Left ventricle myocardium inferior (tissue), 1 donor: ENCODE measurements at regions not wholly inside any gene's neighbourhood (a gene's known extent, or its start where the extent isn't known, plus 50 kb on each side); places are given as distances from the start of the nearest gene placed in this dataset.

Experiments used
- DNase-seq: peaks from one replicate; pipeline ENCODE4 v3.0.0-alpha.2; 2020
- H3K27ac ChIP-seq: fragments of 200-600 bp; replicated peaks from 2 replicates; pipeline ENCODE4 v1.8.0; 2021
- H3K27me3 ChIP-seq: fragments of 200-600 bp; 2 replicates; pipeline ENCODE4 v1.8.0; 2021; ENCODE audit warnings: low read depth
- H3K36me3 ChIP-seq: fragments of 200-600 bp; 2 replicates; pipeline ENCODE4 v1.8.0; 2021
- H3K4me1 ChIP-seq: fragments of 200-600 bp; 2 replicates; pipeline ENCODE4 v1.8.0; 2021
- H3K4me3 ChIP-seq: fragments of 200-600 bp; 2 replicates; pipeline ENCODE4 v1.8.0; 2021; ENCODE audit warnings: mild to moderate bottlenecking, moderate library complexity
- H3K9me3 ChIP-seq: fragments of 200-600 bp; replicated peaks from 2 replicates; pipeline ENCODE4 v1.8.0; 2021
- CTCF ChIP-seq: fragments of 200-600 bp; IDR thresholded peaks from 2 replicates; pipeline ENCODE4 v1.8.0; 2021; ENCODE audit warnings: antibody characterized with exemption, mild to moderate bottlenecking, borderline replicate concordance
- intact Hi-C: fragments of 100-400 bp; cut with micrococcal nuclease; formaldehyde crosslinking; loops from one replicate; pipeline ENCODE4 v1.11.0; 2022
- donor health status: DM: no; HTN: yes; CAD: no; lungs with severe emphysema.

- Histone ChIP-seq H3K36me3 (no peaks in the 10 kb centered on the region), H3K27ac (no peak overlapping the region), H3K4me3 (no peak overlapping the region), H3K9me3 (no peaks in the 10 kb centered on the region), H3K4me1 (no peaks in the 10 kb centered on the region), H3K27me3 (no peaks in the 10 kb centered on the region)
- no peak for TF ChIP-seq CTCF
- intact Hi-C loops: no loop called here
- no peak for DNase-seq
These were observed 745.9 kb upstream of the ACVR2A start for GRCh38 chr2:147098940-147099339.

GRCh38 chr2:147097747-147098146, 747.1 kb upstream of the ACVR2A start:
- DNase-seq: no peak
- Histone ChIP-seq H3K4me1 (no peaks in the 10 kb centered on the region), H3K9me3 (no peaks in the 10 kb centered on the region), H3K4me3 (no peak overlapping the region), H3K36me3 (no peaks in the 10 kb centered on the region), H3K27me3 (no peaks in the 10 kb centered on the region), H3K27ac (no peak overlapping the region)
- TF ChIP-seq CTCF: no peak
- intact Hi-C loops: no loop called here

GRCh38 chr2:147096671-147097070, 748.2 kb upstream of the ACVR2A start:
- H3K4me3 ChIP-seq: no peak overlapping the region
- H3K27ac ChIP-seq: no peak overlapping the region
- no peak for TF ChIP-seq CTCF
- intact Hi-C loops: no loop called here
- H3K36me3 ChIP-seq: no peaks in the 10 kb centered on the region
- H3K9me3 ChIP-seq: no peaks in the 10 kb centered on the region
- no peaks in the 10 kb centered on the region for H3K27me3 ChIP-seq
- DNase-seq: no peak
- H3K4me1 ChIP-seq: no peaks in the 10 kb centered on the region

GRCh38 chr2:147095376-147095775, 749.5 kb upstream of the ACVR2A start:
- no peak for DNase-seq
- no peak for TF ChIP-seq CTCF

GRCh38 chr2:147094077-147094476, 750.8 kb upstream of the ACVR2A start:
- no peaks in the 10 kb centered on the region for H3K9me3 ChIP-seq
- DNase-seq: no peak
- no peaks in the 10 kb centered on the region for H3K4me1 ChIP-seq
- no peak overlapping the region for H3K27ac ChIP-seq
- H3K36me3 ChIP-seq: no peaks in the 10 kb centered on the region
- H3K27me3 ChIP-seq: no peaks in the 10 kb centered on the region
- TF ChIP-seq CTCF: no peak
- H3K4me3 ChIP-seq: no peak overlapping the region
- intact Hi-C loops: no loop called here

More at GRCh38 chr2:147095376-147095775, 749.5 kb upstream of the ACVR2A start:
- Histone ChIP-seq H3K9me3 (no peaks in the 10 kb centered on the region), H3K27me3 (no peaks in the 10 kb centered on the region), H3K4me3 (no peak overlapping the region), H3K4me1 (no peaks in the 10 kb centered on the region), H3K27ac (no peak overlapping the region), H3K36me3 (no peaks in the 10 kb centered on the region)
- intact Hi-C loops: no loop called here

GRCh38 chr2:147092266-147092665, 752.6 kb upstream of the ACVR2A start:
- no peak overlapping the region for H3K27ac ChIP-seq
- intact Hi-C loops: no loop called here
- no peaks in the 10 kb centered on the region for H3K27me3 ChIP-seq
- TF ChIP-seq CTCF: no peak
- H3K9me3 ChIP-seq: no peaks in the 10 kb centered on the region
- no peak overlapping the region for H3K4me3 ChIP-seq
- H3K4me1 ChIP-seq: no peaks in the 10 kb centered on the region
- no peak for DNase-seq
- no peaks in the 10 kb centered on the region for H3K36me3 ChIP-seq
